ENCODE measurements at regions not wholly inside any gene's neighbourhood (a gene's known extent, or its start where the extent isn't known, plus 50 kb on each side); places are given as distances from the start of the nearest gene placed in this dataset.

- no peak for TF ChIP-seq ZNF585B (tag by site-specific recombination; IDR thresholded peaks at IDR 0.05)
These were observed 188.4 kb upstream of the RPL34 start (continued) for GRCh38 chr4:108431986-108432385.

- H3K4me3 ChIP-seq (ENCODE audit: low read depth, low read length): no peak overlapping the region
- H3K4me1 ChIP-seq (ENCODE audit: control insufficient read depth, insufficient read depth, low read length): no peaks in the 10 kb centered on the region
- H3K9me3 ChIP-seq (ENCODE audit: control insufficient read depth, insufficient read depth, low read depth, low read length): no peaks in the 10 kb centered on the region
- no peaks in the 10 kb centered on the region for H3K36me3 ChIP-seq (ENCODE audit: control insufficient read depth in 2 of 2, insufficient read depth in 1 of 2, low read length in 2 of 2)
- ChIA-PET POLR2A (no interaction called here), CTCF (no interaction called here)
- TF ChIP-seq ZNF404 (tag by site-specific recombination; IDR thresholded peaks at IDR 0.05) (no peak), ZNF16 (tag by site-specific recombination; IDR thresholded peaks at IDR 0.05; ENCODE audit: low read depth) (no peak), IKZF3 (tag by site-specific recombination; IDR thresholded peaks at IDR 0.05) (no peak), ZNF654 (tag by site-specific recombination; IDR thresholded peaks at IDR 0.05; ENCODE audit: low read depth) (no peak), HOXD13 (CRISPR knock-in tag; IDR thresholded peaks at IDR 0.05; ENCODE audit: borderline replicate concordance) (no peak), ZNF391 (tag by site-specific recombination; IDR thresholded peaks at IDR 0.05; ENCODE audit: borderline replicate concordance, low read depth) (no peak), ZIC2 (tag by site-specific recombination; IDR thresholded peaks at IDR 0.05) (no peak), REPIN1 (tag by site-specific recombination; IDR thresholded peaks at IDR 0.05; ENCODE audit: low read depth) (no peak)
- no peak overlapping the region for H3K27ac ChIP-seq (ENCODE audit: extremely low read depth, low read depth, low read length)
These were observed 189.5 kb upstream of the RPL34 start for GRCh38 chr4:108430921-108431320.

GRCh38 chr4:108429662-108430061 is 190.7 kb upstream of the RPL34 start:
- Histone ChIP-seq H3K9me3 (ENCODE audit: control insufficient read depth, insufficient read depth, low read depth, low read length) (no peaks in the 10 kb centered on the region), H3K4me3 (ENCODE audit: low read depth, low read length) (no peak overlapping the region), H3K36me3 (ENCODE audit: control insufficient read depth in 2 of 2, insufficient read depth in 1 of 2, low read length in 2 of 2) (no peaks in the 10 kb centered on the region), H3K27ac (ENCODE audit: extremely low read depth, low read depth, low read length) (no peak overlapping the region), H3K4me1 (ENCODE audit: control insufficient read depth, insufficient read depth, low read length) (no peaks in the 10 kb centered on the region)
- TF ChIP-seq ZNF23 (tag by site-specific recombination; IDR thresholded peaks at IDR 0.05; ENCODE audit: borderline replicate concordance): no peak
- TF ChIP-seq ZBTB10 (tag by site-specific recombination; IDR thresholded peaks at IDR 0.05): no peak
- no peak for TF ChIP-seq ZNF223 (tag by site-specific recombination; IDR thresholded peaks at IDR 0.05)
- TF ChIP-seq ZNF24 (tag by site-specific recombination; IDR thresholded peaks at IDR 0.05): no peak
- TF ChIP-seq ZNF629 (tag by site-specific recombination; IDR thresholded peaks at IDR 0.05): no peak
- no peak for TF ChIP-seq KLF8 (tag by site-specific recombination; IDR thresholded peaks at IDR 0.05)
- no peak for TF ChIP-seq ZNF580 (tag by site-specific recombination; IDR thresholded peaks at IDR 0.05)
- no peak for TF ChIP-seq ZNF560 (tag by site-specific recombination; IDR thresholded peaks at IDR 0.05; ENCODE audit: borderline replicate concordance)
- no peak for TF ChIP-seq ZSCAN5A (tag by site-specific recombination; IDR thresholded peaks at IDR 0.05)
- TF ChIP-seq ZNF571 (tag by site-specific recombination; IDR thresholded peaks at IDR 0.05): no peak
- TF ChIP-seq ZNF670 (tag by site-specific recombination; IDR thresholded peaks at IDR 0.05; ENCODE audit: low read depth): no peak
- TF ChIP-seq MZF1 (tag by site-specific recombination; IDR thresholded peaks at IDR 0.05; ENCODE audit: borderline replicate concordance): no peak
- no peak for TF ChIP-seq ZSCAN16 (tag by site-specific recombination; IDR thresholded peaks at IDR 0.05)
- TF ChIP-seq ZNF324 (tag by site-specific recombination; IDR thresholded peaks at IDR 0.05): no peak
- no peak for TF ChIP-seq ATF2 (tag by site-specific recombination; IDR thresholded peaks at IDR 0.05; ENCODE audit: low read depth)
- no peak for TF ChIP-seq ZNF791 (tag by site-specific recombination; IDR thresholded peaks at IDR 0.05)
- no peak for TF ChIP-seq SP7 (tag by site-specific recombination; IDR thresholded peaks at IDR 0.05)
- TF ChIP-seq ZBTB6 (tag by site-specific recombination; IDR thresholded peaks at IDR 0.05): no peak
- no peak for TF ChIP-seq ZBTB26 (tag by site-specific recombination; optimal IDR thresholded peaks at IDR 0.05)
- ChIA-PET POLR2A (no interaction called here), CTCF (no interaction called here)
